ENCODE measurements at regions not wholly inside any gene's neighbourhood (a gene's known extent, or its start where the extent isn't known, plus 50 kb on each side); places are given as distances from the start of the nearest gene placed in this dataset.

GRCh38 chr15:55015093-55015445 is 181.7 kb downstream of the RSL24D1 start:
- no peak for TF ChIP-seq CTCF (conservative IDR thresholded peaks at IDR 0.05; ENCODE audit: low read length)
- TF ChIP-seq EZH2phosphoT487 (IDR thresholded peaks at IDR 0.05; ENCODE audit: borderline replicate concordance), result no peak

Data from Loucy (cell line).